Fibroblast of the aortic adventitia (primary cell): ENCODE measurements at regions not wholly inside any gene's neighbourhood (a gene's known extent, or its start where the extent isn't known, plus 50 kb on each side); places are given as distances from the start of the nearest gene placed in this dataset.

Experiments used
- DNase-seq: peaks from one replicate; pipeline ENCODE4 v3.0.0-alpha.2; 2010; ENCODE audit warnings: low read depth
- H3K4me3 ChIP-seq: 2 replicates; pipeline ENCODE4 v1.5.1; 2011; ENCODE audit warnings: low read depth, mild to moderate bottlenecking, control low read depth, low read length, moderate library complexity
- CTCF ChIP-seq: IDR thresholded peaks from 2 replicates; pipeline ENCODE4 v1.5.1; 2011; ENCODE audit warnings: mild to moderate bottlenecking, low read length, control low read depth, inconsistent platforms; ENCODE audit not compliant: insufficient read depth

DNA sequence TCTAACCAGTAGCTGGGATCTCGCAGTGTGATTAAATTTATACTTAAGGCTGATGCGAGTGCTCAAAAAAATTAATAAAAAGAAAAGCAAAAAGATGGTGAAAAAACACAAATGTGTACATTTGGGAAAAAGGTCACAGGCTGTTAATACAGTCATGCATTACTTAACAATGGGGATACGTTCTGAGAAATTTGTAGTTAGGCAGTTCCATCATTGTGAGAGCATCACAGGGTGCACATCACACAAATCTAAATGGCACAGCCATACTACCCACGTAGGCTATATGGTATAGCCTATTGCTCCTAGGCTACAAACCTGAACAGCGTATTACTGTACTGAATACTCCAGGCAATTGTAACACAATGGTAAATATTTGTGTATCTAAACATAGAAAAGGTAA is 142.4 kb upstream of the MYOCD start:
- no peak for TF ChIP-seq CTCF
- no peak overlapping the region for H3K4me3 ChIP-seq
- no peak for DNase-seq

DNA sequence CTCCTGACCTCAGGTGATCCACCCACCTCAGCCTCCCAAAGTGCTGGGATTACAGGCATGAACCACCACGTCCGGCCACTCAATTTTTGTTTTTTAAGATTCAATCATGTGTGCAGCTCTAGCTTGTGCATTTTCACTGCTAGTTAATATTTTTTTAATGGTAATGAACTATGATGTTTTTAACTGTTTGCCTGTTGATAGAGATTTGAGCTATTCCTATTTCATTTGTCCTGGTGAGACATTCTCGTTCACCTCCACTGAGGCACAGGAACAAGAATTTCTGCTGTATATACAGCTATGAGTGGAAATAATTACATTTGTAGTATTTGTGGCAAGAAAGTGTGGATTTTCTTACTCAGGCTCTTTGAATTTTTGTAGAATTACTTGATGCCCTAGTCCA is 137.7 kb upstream of the MYOCD start:
- no peak for DNase-seq
- H3K4me3 ChIP-seq = no peak overlapping the region
- TF ChIP-seq CTCF = no peak

DNA sequence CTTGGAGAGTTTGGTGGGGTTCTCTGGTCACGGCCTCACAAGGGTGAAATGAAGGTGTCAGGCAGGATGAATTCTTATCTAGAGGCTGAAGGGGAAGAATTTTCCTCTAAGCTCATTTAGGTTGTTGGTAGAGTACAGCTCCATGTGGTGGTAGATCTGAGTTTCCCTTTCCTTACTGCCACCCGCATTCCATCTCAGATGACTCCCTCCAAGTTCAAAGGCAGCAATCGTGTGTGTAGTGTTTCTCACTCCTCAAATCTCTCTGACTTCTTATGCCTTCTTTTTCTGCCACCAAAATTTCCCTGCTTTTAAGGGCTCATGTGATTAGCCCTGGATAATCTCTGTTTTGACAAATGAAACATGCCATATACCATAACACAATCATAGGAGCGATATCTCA is 135.5 kb upstream of the MYOCD start:
- no peak for TF ChIP-seq CTCF
- H3K4me3 ChIP-seq = no peak overlapping the region

GRCh38 chr17:12536021-12536420 is 129.7 kb upstream of the MYOCD start:
- H3K4me3 ChIP-seq = no peak overlapping the region
- no peak for DNase-seq
- no peak for TF ChIP-seq CTCF

More for the DNA sequence above, 135.5 kb upstream of the MYOCD start:
- DNase-seq = no peak

DNA sequence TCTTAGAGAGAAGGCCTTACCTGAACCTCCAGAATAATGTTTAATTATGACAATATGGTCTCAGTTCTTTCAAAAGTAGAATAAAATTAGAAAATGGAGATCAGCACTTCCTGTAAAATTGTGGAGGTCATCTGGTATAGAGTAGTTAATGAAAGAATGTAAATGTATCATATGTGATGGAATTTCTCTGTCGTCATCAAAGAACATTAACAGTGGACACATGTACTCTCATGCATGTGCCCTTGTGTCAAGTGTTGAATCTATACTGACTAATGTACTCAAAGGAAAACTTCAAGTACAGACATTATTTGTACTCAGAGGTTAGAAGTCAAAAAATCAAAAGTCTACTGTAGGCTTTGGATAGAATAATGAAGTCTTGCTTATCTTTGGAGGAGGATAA is 129.2 kb upstream of the MYOCD start:
- no peak overlapping the region for H3K4me3 ChIP-seq
- no peak for TF ChIP-seq CTCF
- no peak for DNase-seq

DNA sequence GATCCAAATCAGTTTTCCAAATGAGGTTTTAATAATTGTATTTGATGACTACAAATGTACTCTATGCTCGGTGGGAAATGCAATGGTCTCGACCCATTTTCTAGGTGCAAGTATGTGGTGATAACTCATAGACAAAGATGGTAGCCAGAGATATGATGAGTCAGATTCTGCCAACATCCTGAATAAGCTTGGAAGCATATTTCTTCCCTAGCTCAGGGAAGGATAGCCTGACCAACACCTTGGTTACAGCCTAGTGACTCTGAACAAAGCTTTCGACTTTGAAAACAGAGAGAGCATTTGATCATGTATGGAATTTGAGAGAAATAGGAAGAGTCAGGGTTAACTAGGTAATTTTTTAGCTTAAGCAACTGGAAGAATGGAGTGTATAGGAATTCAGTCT is 128.3 kb upstream of the MYOCD start:
- no peak for DNase-seq
- no peak for TF ChIP-seq CTCF
- H3K4me3 ChIP-seq = no peak overlapping the region

DNA sequence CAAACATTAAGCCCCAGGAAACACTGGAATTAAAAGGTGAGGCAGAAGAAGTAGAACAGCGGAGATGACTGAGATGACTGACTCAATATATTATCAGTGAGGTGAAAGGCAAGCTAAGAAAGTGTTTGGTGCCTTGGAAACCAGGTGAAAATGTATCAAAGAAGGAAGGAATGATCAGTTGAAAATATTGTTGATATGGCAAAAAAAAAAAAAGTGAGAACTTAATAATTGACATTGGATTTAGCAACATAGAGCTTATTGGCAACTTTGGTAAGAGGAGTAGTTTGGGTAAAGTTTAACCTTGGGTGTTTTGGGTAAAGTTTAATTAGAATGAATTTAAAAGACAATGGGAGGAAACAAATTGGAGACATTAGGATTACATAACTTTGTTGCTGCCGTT is 127.7 kb upstream of the MYOCD start:
- H3K4me3 ChIP-seq = no peak overlapping the region
- no peak for TF ChIP-seq CTCF
- DNase-seq = no peak
